OCI-LY3 (cell line): ENCODE measurements at regions not wholly inside any gene's neighbourhood (a gene's known extent, or its start where the extent isn't known, plus 50 kb on each side); places are given as distances from the start of the nearest gene placed in this dataset.

Experiments
- H2AFZ ChIP-seq: fragments of 200-600, 300-600 bp; shearing (Covaris generic); 2 replicates; pipeline ENCODE4 v1.6.0; 2014; ENCODE audit warnings: antibody characterized with exemption, low read depth, low read length
- H3K27ac ChIP-seq: fragments of 200-600, 300-600 bp; sonication (generic); 2 replicates; pipeline ENCODE4 v1.5.1; 2014; ENCODE audit warnings: mild to moderate bottlenecking, low read length, moderate library complexity, mixed read lengths
- H3K27me3 ChIP-seq: fragments of 200-600, 300-600 bp; sonication (generic); 2 replicates; pipeline ENCODE4 v1.6.1; 2014; ENCODE audit warnings: low read depth, low read length, mixed read lengths
- H3K36me3 ChIP-seq: fragments of 200-600, 300-600 bp; sonication (generic); replicated peaks from 2 replicates; pipeline ENCODE3; 2014; ENCODE audit warnings: low read depth, low read length, mixed read lengths
- H3K4me1 ChIP-seq: fragments of 300-600, 200-600 bp; sonication (generic); 2 replicates; pipeline ENCODE4 v1.6.1; 2014; ENCODE audit warnings: low read length, mixed read lengths
- H3K4me2 ChIP-seq: fragments of 200-600, 300-600 bp; sonication (generic); 2 replicates; pipeline ENCODE4 v1.6.1; 2014; ENCODE audit warnings: low read length, mixed read lengths
- H3K4me3 ChIP-seq: fragments of 300-600, 200-600 bp; sonication (generic); 2 replicates; pipeline ENCODE4 v1.5.1; 2014; ENCODE audit warnings: antibody characterized with exemption, mild to moderate bottlenecking, low read length, moderate library complexity
- H3K79me2 ChIP-seq: fragments of 300-600, 200-600 bp; shearing (Covaris generic); 2 replicates; pipeline ENCODE4 v1.6.1; 2014; ENCODE audit warnings: mild to moderate bottlenecking, low read length, mixed read lengths
- H3K9ac ChIP-seq: fragments of 300-600, 200-600 bp; shearing (Covaris generic); 2 replicates; pipeline ENCODE4 v1.6.0; 2014; ENCODE audit warnings: mild to moderate bottlenecking, low read length, moderate library complexity
- H3K9me3 ChIP-seq: fragments of 200-600, 300-600 bp; shearing (Covaris generic); 2 replicates; pipeline ENCODE4 v1.6.1; 2014; ENCODE audit warnings: low read length, mixed read lengths; ENCODE audit not compliant: insufficient read depth
- H4K20me1 ChIP-seq: fragments of 200-600, 300-600 bp; sonication (generic); 2 replicates; pipeline ENCODE4 v1.6.1; 2016; ENCODE audit warnings: low read length, mixed read lengths; ENCODE audit not compliant: insufficient read depth
- CTCF ChIP-seq: fragments of 200-600, 300-600 bp; sonication (generic); IDR thresholded peaks from 2 replicates; pipeline ENCODE4 v1.5.1; 2014; ENCODE audit warnings: antibody characterized with exemption, low read length, low read depth
- EZH2phosphoT487 ChIP-seq: fragments of 200-600 bp; shearing (Covaris generic); IDR thresholded peaks from 2 replicates; pipeline ENCODE4 v1.6.1; 2018; ENCODE audit warnings: antibody characterized with exemption, mixed run types, low read depth

- H3K27me3 ChIP-seq = no peaks in the 10 kb centered on the region
- H3K4me3 ChIP-seq = no peak overlapping the region
- no peak overlapping the region for H3K9ac ChIP-seq
- no peak overlapping the region for H3K27ac ChIP-seq
- no peaks in the 10 kb centered on the region for H3K9me3 ChIP-seq
- TF ChIP-seq EZH2phosphoT487 (no peak), CTCF (no peak)
- no peaks in the 10 kb centered on the region for H4K20me1 ChIP-seq
- H3K36me3 ChIP-seq = no peaks in the 10 kb centered on the region
- H3K4me1 ChIP-seq = peaks cover 9% of the 10 kb centered on the region
- H3K4me2 ChIP-seq = no peak overlapping the region
- no peak overlapping the region for H2AFZ ChIP-seq
- H3K79me2 ChIP-seq = no peaks in the 10 kb centered on the region
Observed at GRCh38 chr7:22949944-22950343, 64.0 kb downstream of the HYCC1 start.

DNA sequence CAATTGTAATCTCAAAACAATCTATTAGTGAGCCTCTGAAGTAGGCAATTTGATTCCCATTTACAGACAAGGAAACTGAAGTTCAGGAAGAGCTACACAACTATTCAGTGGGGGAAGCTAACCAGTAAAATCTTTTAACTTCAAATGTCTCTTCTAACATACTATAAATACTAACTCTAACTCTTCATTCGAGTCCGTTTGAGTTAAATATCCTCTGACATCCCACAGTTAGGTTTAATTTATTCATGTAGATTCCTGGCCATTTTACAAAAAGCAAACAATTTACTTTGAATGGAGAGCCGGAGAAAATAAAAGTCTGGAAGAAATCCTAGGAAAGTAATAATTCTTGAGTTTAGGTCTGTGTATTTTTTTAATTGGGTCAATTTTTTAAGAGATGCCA lies 64.7 kb downstream of the HYCC1 start:
- H2AFZ ChIP-seq = no peak overlapping the region
- H3K27me3 ChIP-seq = no peaks in the 10 kb centered on the region
- H3K4me3 ChIP-seq = no peak overlapping the region
- peaks cover 11% of the 10 kb centered on the region for H3K4me1 ChIP-seq
- TF ChIP-seq EZH2phosphoT487 = no peak
- TF ChIP-seq CTCF = no peak
- no peaks in the 10 kb centered on the region for H4K20me1 ChIP-seq
- H3K9me3 ChIP-seq = no peaks in the 10 kb centered on the region
- no peak overlapping the region for H3K9ac ChIP-seq
- no peak overlapping the region for H3K4me2 ChIP-seq
- no peak overlapping the region for H3K27ac ChIP-seq
- H3K36me3 ChIP-seq = no peaks in the 10 kb centered on the region
- H3K79me2 ChIP-seq = no peaks in the 10 kb centered on the region

DNA sequence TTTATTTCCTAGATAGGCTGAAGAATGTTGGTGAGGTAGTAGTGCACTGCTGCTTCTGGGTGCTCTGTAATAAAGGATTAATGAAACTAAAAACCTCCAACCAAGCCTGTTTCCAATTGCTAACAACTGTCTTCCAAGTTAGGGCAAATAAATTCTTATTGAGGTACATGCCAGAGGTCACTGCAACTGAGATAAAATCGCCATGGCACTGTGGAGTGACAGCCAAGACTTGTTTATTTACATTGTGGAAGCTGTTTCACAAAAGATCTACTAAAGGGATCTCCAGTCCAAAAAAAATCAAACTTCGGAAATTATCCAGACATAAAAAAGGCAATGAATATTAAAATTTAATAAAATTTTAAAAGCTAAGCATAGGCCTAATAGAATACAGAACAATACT lies 65.2 kb downstream of the HYCC1 start:
- peaks cover 15% of the 10 kb centered on the region for H3K4me1 ChIP-seq
- no peaks in the 10 kb centered on the region for H4K20me1 ChIP-seq
- no peak overlapping the region for H2AFZ ChIP-seq
- no peak overlapping the region for H3K4me2 ChIP-seq
- no peak overlapping the region for H3K27ac ChIP-seq
- no peaks in the 10 kb centered on the region for H3K27me3 ChIP-seq
- no peaks in the 10 kb centered on the region for H3K36me3 ChIP-seq
- H3K9ac ChIP-seq = no peak overlapping the region
- H3K4me3 ChIP-seq = no peak overlapping the region
- H3K9me3 ChIP-seq = no peaks in the 10 kb centered on the region
- no peak for TF ChIP-seq CTCF
- no peak for TF ChIP-seq EZH2phosphoT487
- H3K79me2 ChIP-seq = no peaks in the 10 kb centered on the region

DNA sequence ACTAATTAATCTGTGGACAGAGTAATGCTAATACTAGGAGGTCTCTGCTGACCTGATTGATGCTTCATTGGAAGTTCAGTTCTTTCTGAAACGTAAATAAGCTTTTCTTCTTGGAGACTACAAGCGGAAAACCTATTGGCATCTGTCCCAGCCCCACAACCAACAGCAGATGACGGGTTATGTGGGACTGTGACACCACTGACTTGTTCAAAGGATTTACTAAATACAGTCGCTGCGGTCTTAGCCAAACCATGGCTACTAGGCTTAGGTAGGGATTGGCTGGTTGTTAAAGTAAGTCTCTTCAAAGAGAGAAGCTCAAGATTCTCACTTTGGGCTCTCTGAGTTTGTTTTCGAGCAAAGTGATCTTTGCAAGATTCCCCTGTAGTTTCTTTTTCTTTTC lies 68.3 kb downstream of the HYCC1 start:
- Histone ChIP-seq H3K4me3 (no peak overlapping the region), H3K9ac (no peak overlapping the region), H3K4me1 (peaks cover 15% of the 10 kb centered on the region), H3K27ac (no peak overlapping the region), H4K20me1 (no peaks in the 10 kb centered on the region), H2AFZ (no peak overlapping the region), H3K79me2 (no peaks in the 10 kb centered on the region), H3K9me3 (no peaks in the 10 kb centered on the region), H3K27me3 (no peaks in the 10 kb centered on the region), H3K36me3 (no peaks in the 10 kb centered on the region), H3K4me2 (no peak overlapping the region)
- TF ChIP-seq EZH2phosphoT487 (no peak), CTCF (no peak)
